ENCODE measurements at regions not wholly inside any gene's neighbourhood (a gene's known extent, or its start where the extent isn't known, plus 50 kb on each side); places are given as distances from the start of the nearest gene placed in this dataset.

DNA sequence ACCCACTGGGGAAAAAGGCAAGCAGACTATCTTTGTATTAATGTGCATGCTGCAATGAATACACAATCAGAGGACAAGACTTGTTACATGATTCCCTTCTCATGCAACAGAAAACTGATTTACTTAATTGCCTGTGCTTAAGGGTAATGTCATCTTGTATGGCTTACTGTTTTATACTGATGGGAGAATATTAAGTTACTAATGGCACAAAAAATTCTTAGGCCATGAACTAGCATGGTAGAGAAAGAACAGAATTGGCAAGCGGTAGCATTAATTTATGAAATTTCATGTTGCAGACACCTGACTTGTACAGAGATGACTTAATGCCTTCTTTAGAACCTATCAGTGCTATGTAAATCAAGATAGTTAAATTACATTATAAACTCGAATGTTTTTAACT is 282.3 kb downstream of the CNTN3 start:
- no peak for DNase-seq (ENCODE audit: low read depth)
- H3K4me3 ChIP-seq (ENCODE audit: low read depth, low read length), result no peak overlapping the region
- no peak for TF ChIP-seq CTCF (IDR thresholded peaks at IDR 0.05; ENCODE audit: low read depth, low read length, missing control alignments)
- in situ Hi-C loops (cut with HindIII; ENCODE audit: low sequenced_read_pairs), result no loop called here

DNA sequence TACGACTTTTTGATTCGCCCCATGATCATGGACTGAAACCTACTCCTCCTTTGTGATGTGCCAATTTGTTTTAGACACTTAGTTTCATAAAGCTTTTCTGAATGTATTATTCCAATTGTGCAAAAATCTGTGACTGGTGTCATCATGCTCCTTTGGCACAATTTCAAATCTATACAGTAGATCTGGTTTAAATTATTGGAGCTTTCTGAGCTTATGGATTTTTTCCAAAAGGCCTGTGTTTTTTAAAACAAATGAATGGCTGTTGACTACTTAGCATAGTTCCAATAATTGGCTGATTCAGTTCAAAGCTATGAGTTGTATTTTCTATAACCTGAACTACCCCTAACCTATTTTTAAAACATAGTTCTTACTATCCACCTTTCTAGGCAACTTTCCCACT is 282.7 kb downstream of the CNTN3 start:
- TF ChIP-seq CTCF (IDR thresholded peaks at IDR 0.05; ENCODE audit: low read depth, low read length, missing control alignments), result no peak
- DNase-seq (ENCODE audit: low read depth), result no peak
- in situ Hi-C loops (cut with HindIII; ENCODE audit: low sequenced_read_pairs), result no loop called here

DNA sequence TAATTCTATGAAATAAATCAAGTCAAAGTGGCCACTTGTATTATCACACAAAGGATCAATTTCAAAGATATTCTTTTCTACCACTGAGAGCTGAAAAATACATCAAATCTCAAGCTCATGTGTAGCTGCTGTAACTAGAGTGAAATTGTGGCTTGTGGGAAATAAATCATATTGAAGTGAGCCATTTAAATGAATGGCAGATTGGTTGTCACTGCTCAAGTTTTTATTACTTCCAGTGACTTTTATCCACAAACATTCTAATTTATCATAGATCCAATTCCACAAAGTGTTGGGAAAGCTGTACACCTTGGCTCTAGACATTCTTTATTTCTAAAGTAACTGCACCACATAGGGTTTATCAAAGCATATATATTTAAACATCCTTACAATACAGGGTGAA is 285.4 kb downstream of the CNTN3 start:
- no peak for TF ChIP-seq CTCF (IDR thresholded peaks at IDR 0.05; ENCODE audit: low read depth, low read length, missing control alignments)
- DNase-seq (ENCODE audit: low read depth), result no peak
- in situ Hi-C loops (cut with HindIII; ENCODE audit: low sequenced_read_pairs), result no loop called here
- no peak overlapping the region for H3K4me3 ChIP-seq (ENCODE audit: low read depth, low read length)

More for the DNA sequence above, 282.7 kb downstream of the CNTN3 start:
- no peak overlapping the region for H3K4me3 ChIP-seq (ENCODE audit: low read depth, low read length)

GRCh38 chr3:74328435-74328834 is 286.0 kb downstream of the CNTN3 start:
- in situ Hi-C loops (cut with HindIII; ENCODE audit: low sequenced_read_pairs), result no loop called here
- DNase-seq (ENCODE audit: low read depth), result no peak
- no peak overlapping the region for H3K4me3 ChIP-seq (ENCODE audit: low read depth, low read length)
- no peak for TF ChIP-seq CTCF (IDR thresholded peaks at IDR 0.05; ENCODE audit: low read depth, low read length, missing control alignments)

DNA sequence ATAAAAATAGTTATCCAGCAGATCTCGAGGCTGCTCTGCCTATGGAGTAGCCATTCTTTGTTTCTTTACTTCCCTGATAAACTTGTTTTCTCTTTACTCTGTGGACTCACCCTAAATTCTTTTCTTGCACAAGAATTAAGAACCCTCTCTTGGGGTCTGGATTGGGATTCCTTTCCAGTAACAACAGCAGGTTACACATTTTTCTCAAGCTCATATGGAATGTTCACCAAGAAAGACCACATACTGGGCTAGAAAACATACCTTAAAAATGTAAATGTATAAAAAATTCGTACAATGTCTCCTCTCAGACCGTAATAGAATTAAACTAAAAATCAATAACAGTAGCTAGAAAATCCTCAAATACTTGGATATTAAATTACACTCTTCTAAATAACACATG is 299.2 kb downstream of the CNTN3 start:
- no peak for TF ChIP-seq CTCF (IDR thresholded peaks at IDR 0.05; ENCODE audit: low read depth, low read length, missing control alignments)
- H3K4me3 ChIP-seq (ENCODE audit: low read depth, low read length), result no peak overlapping the region
- DNase-seq (ENCODE audit: low read depth), result no peak
- in situ Hi-C loops (cut with HindIII; ENCODE audit: low sequenced_read_pairs), result no loop called here

- no peak for DNase-seq (ENCODE audit: low read depth)
- TF ChIP-seq CTCF (IDR thresholded peaks at IDR 0.05; ENCODE audit: low read depth, low read length, missing control alignments), result no peak
- no peak overlapping the region for H3K4me3 ChIP-seq (ENCODE audit: low read depth, low read length)
- in situ Hi-C loops (cut with HindIII; ENCODE audit: low sequenced_read_pairs), result no loop called here
Observed at GRCh38 chr3:74314696-74315095, 299.8 kb downstream of the CNTN3 start.

- no peak overlapping the region for H3K4me3 ChIP-seq (ENCODE audit: low read depth, low read length)
- no peak for DNase-seq (ENCODE audit: low read depth)
- TF ChIP-seq CTCF (IDR thresholded peaks at IDR 0.05; ENCODE audit: low read depth, low read length, missing control alignments), result no peak
- in situ Hi-C loops (cut with HindIII; ENCODE audit: low sequenced_read_pairs), result no loop called here
Observed at GRCh38 chr3:74309716-74310115, 304.7 kb downstream of the CNTN3 start.

All from astrocyte of the cerebellum (primary cell).